ENCODE measurements at regions not wholly inside any gene's neighbourhood (a gene's known extent, or its start where the extent isn't known, plus 50 kb on each side); places are given as distances from the start of the nearest gene placed in this dataset.

DNA sequence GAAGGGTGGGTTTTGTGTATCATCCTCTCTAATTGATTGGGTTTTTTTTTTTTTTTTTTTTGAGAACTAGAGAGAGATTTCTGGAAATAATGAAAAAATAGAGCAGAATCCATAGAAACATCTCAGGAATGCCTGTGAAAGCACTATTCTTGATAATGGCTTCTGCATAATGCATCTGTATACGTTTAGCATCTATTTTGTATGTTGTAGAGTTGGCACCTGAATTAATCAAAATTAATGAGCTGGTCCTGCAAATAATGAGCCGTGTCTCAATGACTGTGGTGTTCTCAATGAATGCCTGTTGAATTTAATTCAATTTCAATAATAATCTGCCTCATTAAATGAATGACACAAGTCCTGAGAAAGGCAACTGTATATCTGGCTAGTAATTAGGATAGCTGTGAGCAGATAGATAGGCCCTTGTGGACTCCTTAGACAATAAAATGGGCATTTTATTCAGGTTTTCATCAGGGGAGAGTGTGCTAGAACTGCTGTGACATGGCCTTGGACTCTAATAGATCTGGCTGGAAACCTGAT is 70.5 kb upstream of the WDR72 start:
- no peaks in the 10 kb centered on the region for H3K9me3 ChIP-seq (ENCODE audit: control extremely low read depth in 1 of 3, control insufficient read depth in 2 of 3, insufficient read depth in 1 of 3, low read length in 2 of 3)
- no CpG with 5 or more reads among the region's 2 CpGs for WGBS (ENCODE audit: insufficient coverage)
- no peak overlapping the region for H3K4me2 ChIP-seq (replicated peaks; ENCODE audit: low read depth, low read length, poor library complexity, severe bottlenecking)
- H3K79me2 ChIP-seq (ENCODE audit: control insufficient read depth, insufficient read depth, low read length): no peaks in the 10 kb centered on the region
- TF ChIP-seq EZH2 (IDR thresholded peaks at IDR 0.05; ENCODE audit: borderline replicate concordance, insufficient read depth, low read depth, low read length, poor library complexity, severe bottlenecking) (no peak), CTCF (IDR thresholded peaks at IDR 0.05) (no peak)
- no peak overlapping the region for H3K4me3 Mint-ChIP-seq
- H3K27ac ChIP-seq (ENCODE audit: low read length in 2 of 2): no peak overlapping the region
- no peaks in the 10 kb centered on the region for H3K36me3 ChIP-seq (replicated peaks in 1 of 2; ENCODE audit: control extremely low read depth in 1 of 2, control insufficient read depth in 1 of 2, extremely low read depth in 1 of 2, insufficient read depth in 2 of 2, low read length in 1 of 2)
- H3K4me1 Mint-ChIP-seq: no peaks in the 10 kb centered on the region
- CTCF ChIA-PET: no interaction called here
- H3K27me3 ChIP-seq (replicated peaks in 1 of 4; ENCODE audit: control extremely low read depth in 1 of 4, control insufficient read depth in 3 of 4, insufficient read depth in 4 of 4, low read length in 3 of 4): no peaks in the 10 kb centered on the region
- no peak overlapping the region for H3K4me3 ChIP-seq (ENCODE audit: control extremely low read depth in 1 of 5, extremely low read depth in 1 of 5, insufficient read depth in 1 of 5, low read depth in 2 of 5, low read length in 4 of 5)
- POLR2A ChIA-PET: no interaction called here
- intact Hi-C loops (cut with micrococcal nuclease): no loop called here
- no peaks in the 10 kb centered on the region for H3K4me1 ChIP-seq (ENCODE audit: control insufficient read depth in 2 of 2, insufficient read depth in 2 of 2, low read length in 2 of 2)
- no peak overlapping the region for H2AFZ ChIP-seq (ENCODE audit: insufficient read depth, low read depth, low read length, poor library complexity, severe bottlenecking)
- H4K20me1 ChIP-seq (ENCODE audit: control insufficient read depth, insufficient read depth, low read length, poor library complexity, severe bottlenecking): no peaks in the 10 kb centered on the region
- DNase-seq (no peak), ATAC-seq (ENCODE audit: low read depth) (no peak)
- H3K27me3 Mint-ChIP-seq: no peaks in the 10 kb centered on the region
- no peak overlapping the region for H3K9ac ChIP-seq (ENCODE audit: low read length)
- H3K9me3 Mint-ChIP-seq (ENCODE audit: insufficient read depth): no peaks in the 10 kb centered on the region
- no peak overlapping the region for H3K27ac Mint-ChIP-seq

- DNase-seq: no peak
- Histone ChIP-seq H3K9me3 (ENCODE audit: control extremely low read depth in 1 of 3, control insufficient read depth in 2 of 3, insufficient read depth in 1 of 3, low read length in 2 of 3) (peaks cover 0 to 1% (median 0%) of the 10 kb centered on the region in 3 donors), H3K4me1 (ENCODE audit: control insufficient read depth in 2 of 2, insufficient read depth in 2 of 2, low read length in 2 of 2) (no peaks in the 10 kb centered on the region), H3K79me2 (ENCODE audit: control insufficient read depth, insufficient read depth, low read length) (no peaks in the 10 kb centered on the region), H3K36me3 (replicated peaks in 1 of 2; ENCODE audit: control extremely low read depth in 1 of 2, control insufficient read depth in 1 of 2, extremely low read depth in 1 of 2, insufficient read depth in 2 of 2, low read length in 1 of 2) (no peaks in the 10 kb centered on the region), H2AFZ (ENCODE audit: insufficient read depth, low read depth, low read length, poor library complexity, severe bottlenecking) (no peak overlapping the region), H3K4me3 (ENCODE audit: control extremely low read depth in 1 of 5, extremely low read depth in 1 of 5, insufficient read depth in 1 of 5, low read depth in 2 of 5, low read length in 4 of 5) (no peak overlapping the region), H4K20me1 (ENCODE audit: control insufficient read depth, insufficient read depth, low read length, poor library complexity, severe bottlenecking) (no peaks in the 10 kb centered on the region), H3K27ac (ENCODE audit: low read length in 2 of 2) (no peak overlapping the region), H3K4me2 (replicated peaks; ENCODE audit: low read depth, low read length, poor library complexity, severe bottlenecking) (no peak overlapping the region), H3K27me3 (replicated peaks in 1 of 4; ENCODE audit: control extremely low read depth in 1 of 4, control insufficient read depth in 3 of 4, insufficient read depth in 4 of 4, low read length in 3 of 4) (no peaks in the 10 kb centered on the region), H3K9ac (ENCODE audit: low read length) (no peak overlapping the region)
- WGBS (ENCODE audit: insufficient coverage): 100% methylated on average over 3 of the region's 3 CpGs
- ATAC-seq (ENCODE audit: low read depth): no peak
- intact Hi-C loops (cut with micrococcal nuclease): no loop called here
- no peaks in the 10 kb centered on the region for H3K9me3 Mint-ChIP-seq (ENCODE audit: insufficient read depth)
- H3K4me1 Mint-ChIP-seq: no peaks in the 10 kb centered on the region
- no peak overlapping the region for H3K4me3 Mint-ChIP-seq
- TF ChIP-seq CTCF (IDR thresholded peaks at IDR 0.05): no peak
- TF ChIP-seq EZH2 (IDR thresholded peaks at IDR 0.05; ENCODE audit: borderline replicate concordance, insufficient read depth, low read depth, low read length, poor library complexity, severe bottlenecking): no peak
- no peaks in the 10 kb centered on the region for H3K27me3 Mint-ChIP-seq
- no peak overlapping the region for H3K27ac Mint-ChIP-seq
- ChIA-PET POLR2A (no interaction called here), CTCF (no interaction called here)
These were observed 70.0 kb upstream of the WDR72 start for GRCh38 chr15:53829471-53829870.
